Neural cell (in vitro differentiated cells): ENCODE measurements at regions not wholly inside any gene's neighbourhood (a gene's known extent, or its start where the extent isn't known, plus 50 kb on each side); places are given as distances from the start of the nearest gene placed in this dataset.

Experiments used
- H2AFZ ChIP-seq: fragments of 200-600, 300-800 bp; sonication (generic), shearing (Covaris generic); 2 replicates; pipeline ENCODE4 v1.6.0; 2014; ENCODE audit warnings: low read depth, mild to moderate bottlenecking, antibody characterized with exemption, low read length, moderate library complexity
- H3F3A ChIP-seq: fragments of 200-600 bp; shearing (Covaris generic); 2 replicates; pipeline ENCODE4 v1.6.1; 2016; ENCODE audit warnings: mild to moderate bottlenecking, moderate library complexity, mixed read lengths, antibody characterized with exemption, low read length; ENCODE audit not compliant: insufficient read depth, poor library complexity, severe bottlenecking
- H3K27ac ChIP-seq: fragments of 200-600, 300-800 bp; sonication (generic), shearing (Covaris generic); 2 replicates; pipeline ENCODE4 v1.5.1; 2014; ENCODE audit warnings: mild to moderate bottlenecking, low read length, moderate library complexity
- H3K27me3 ChIP-seq: fragments of 300-800, 200-600 bp; sonication (generic), shearing (Covaris generic); 2 replicates; pipeline ENCODE4 v1.6.0; 2014; ENCODE audit warnings: mild to moderate bottlenecking, low read depth, low read length, moderate library complexity; ENCODE audit not compliant: insufficient read depth
- H3K36me3 ChIP-seq: fragments of 300-800, 200-600 bp; sonication (generic), shearing (Covaris generic); 2 replicates; pipeline ENCODE4 v1.5.1; 2014; ENCODE audit warnings: mild to moderate bottlenecking, antibody characterized with exemption, low read length, moderate library complexity; ENCODE audit not compliant: insufficient read depth
- H3K4me2 ChIP-seq: fragments of 300-800, 200-600 bp; sonication (generic), shearing (Covaris generic); 2 replicates; pipeline ENCODE4 v1.6.0; 2014; ENCODE audit warnings: mild to moderate bottlenecking, low read length
- H3K4me3 ChIP-seq: fragments of 300-800, 200-600 bp; sonication (generic), shearing (Covaris generic); 2 replicates; pipeline ENCODE4 v1.5.1; 2014; ENCODE audit warnings: mild to moderate bottlenecking, low read length, moderate library complexity
- H3K79me2 ChIP-seq: fragments of 200-600 bp; shearing (Covaris generic); replicated peaks from 2 replicates; pipeline ENCODE4 v1.6.0; 2014; ENCODE audit warnings: mild to moderate bottlenecking, low read length, moderate library complexity; ENCODE audit not compliant: insufficient read depth
- H3K9ac ChIP-seq: fragments of 300-800, 200-600 bp; sonication (generic), shearing (Covaris generic); 2 replicates; pipeline ENCODE4 v1.6.1; 2016; ENCODE audit warnings: mild to moderate bottlenecking, low read length, mixed read lengths
- H3K9me2 ChIP-seq: fragments of 200-600 bp; shearing (Covaris generic); 2 replicates; pipeline ENCODE4 v1.6.1; 2016; ENCODE audit warnings: mild to moderate bottlenecking, low read length, mixed read lengths; ENCODE audit not compliant: insufficient read depth
- H3K9me3 ChIP-seq: fragments of 200-600, 300-800 bp; sonication (generic), shearing (Covaris generic); 2 replicates; pipeline ENCODE4 v1.6.1; 2016; ENCODE audit warnings: mild to moderate bottlenecking, mixed run types, low read length, moderate library complexity, mixed read lengths
- H4K20me1 ChIP-seq: fragments of 200-600 bp; shearing (Covaris generic); 2 replicates; pipeline ENCODE4 v1.6.1; 2016; ENCODE audit warnings: mild to moderate bottlenecking, mixed run types; ENCODE audit not compliant: insufficient read depth
- EP300 ChIP-seq: fragments of 450-650 bp; conservative IDR thresholded peaks from 2 replicates; pipeline ENCODE4 v1.6.1; 2014; ENCODE audit warnings: antibody characterized with exemption, mild to moderate bottlenecking, moderate library complexity; ENCODE audit not compliant: poor library complexity, severe bottlenecking
- EZH2 ChIP-seq: fragments of 200-600, 300-800 bp; shearing (Covaris generic), sonication (generic); IDR thresholded peaks from 2 replicates; pipeline ENCODE4 v1.6.1; 2014; ENCODE audit warnings: antibody characterized with exemption, low read length, borderline replicate concordance, mild to moderate bottlenecking; ENCODE audit not compliant: insufficient read depth, poor library complexity, severe bottlenecking
- MXI1 ChIP-seq: fragments of 450-650 bp; conservative IDR thresholded peaks from 2 replicates; pipeline ENCODE4 v1.6.1; 2014; ENCODE audit warnings: antibody characterized with exemption, mild to moderate bottlenecking; ENCODE audit not compliant: poor library complexity, severe bottlenecking
- POLR2AphosphoS5 ChIP-seq: IDR thresholded peaks from 2 replicates; pipeline ENCODE4 v1.6.1; 2012
- RAD21 ChIP-seq: fragments of 450-650 bp; conservative IDR thresholded peaks from 2 replicates; pipeline ENCODE4 v1.6.1; 2014; ENCODE audit warnings: antibody characterized with exemption, mild to moderate bottlenecking, moderate library complexity
- SMC3 ChIP-seq: fragments of 450-650 bp; conservative IDR thresholded peaks from 2 replicates; pipeline ENCODE4 v1.6.1; 2014; ENCODE audit warnings: antibody characterized with exemption, mild to moderate bottlenecking, moderate library complexity; ENCODE audit not compliant: poor library complexity
- TAF1 ChIP-seq: IDR thresholded peaks from 2 replicates; pipeline ENCODE4 v1.6.1; 2012; ENCODE audit warnings: low read depth
- TF ChIP-seq, protein P1 (sequence below): fragments of 450-650 bp; IDR thresholded peaks from 2 replicates; pipeline ENCODE4 v1.5.1; 2014; ENCODE audit warnings: antibody characterized with exemption, mild to moderate bottlenecking, moderate library complexity; ENCODE audit not compliant: poor library complexity, severe bottlenecking
- TF ChIP-seq, protein P2 (sequence below): IDR thresholded peaks from 2 replicates; pipeline ENCODE4 v1.6.1; 2012; ENCODE audit warnings: borderline replicate concordance

DNA sequence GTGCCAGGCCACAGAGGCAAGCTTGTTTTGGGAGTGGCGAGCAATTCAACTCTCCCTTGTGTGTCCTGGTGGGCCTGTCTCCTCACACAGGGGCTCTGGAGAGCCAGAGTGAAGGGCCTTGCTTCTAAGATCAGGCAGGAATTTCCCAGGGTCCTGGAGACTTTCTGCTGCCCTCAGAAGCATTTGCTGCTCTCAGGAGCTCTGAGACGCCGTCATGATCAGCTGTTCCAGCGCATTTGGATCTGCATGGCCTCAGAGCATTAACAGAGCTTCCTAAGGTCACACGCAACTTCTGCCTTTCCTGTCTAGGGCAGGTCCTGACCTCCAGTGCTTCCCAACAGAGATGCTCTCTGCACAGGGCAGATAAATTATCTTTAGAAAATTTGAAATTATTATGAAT, 52.2 kb upstream of the C10orf90 start:
- no peaks in the 10 kb centered on the region for H3K79me2 ChIP-seq
- H3K4me2 ChIP-seq: no peak overlapping the region
- H2AFZ ChIP-seq: no peak overlapping the region
- no peaks in the 10 kb centered on the region for H3K27me3 ChIP-seq
- H3K9me2 ChIP-seq: no peaks in the 10 kb centered on the region
- no peak overlapping the region for H3K9ac ChIP-seq
- no peak overlapping the region for H3K4me3 ChIP-seq
- H3K9me3 ChIP-seq: no peaks in the 10 kb centered on the region
- H3F3A ChIP-seq: no peaks in the 10 kb centered on the region
- no peak for TF ChIP-seq RAD21
- TF ChIP-seq POLR2AphosphoS5: no peak
- no peak for TF ChIP-seq EP300
- TF ChIP-seq, protein P1, sequence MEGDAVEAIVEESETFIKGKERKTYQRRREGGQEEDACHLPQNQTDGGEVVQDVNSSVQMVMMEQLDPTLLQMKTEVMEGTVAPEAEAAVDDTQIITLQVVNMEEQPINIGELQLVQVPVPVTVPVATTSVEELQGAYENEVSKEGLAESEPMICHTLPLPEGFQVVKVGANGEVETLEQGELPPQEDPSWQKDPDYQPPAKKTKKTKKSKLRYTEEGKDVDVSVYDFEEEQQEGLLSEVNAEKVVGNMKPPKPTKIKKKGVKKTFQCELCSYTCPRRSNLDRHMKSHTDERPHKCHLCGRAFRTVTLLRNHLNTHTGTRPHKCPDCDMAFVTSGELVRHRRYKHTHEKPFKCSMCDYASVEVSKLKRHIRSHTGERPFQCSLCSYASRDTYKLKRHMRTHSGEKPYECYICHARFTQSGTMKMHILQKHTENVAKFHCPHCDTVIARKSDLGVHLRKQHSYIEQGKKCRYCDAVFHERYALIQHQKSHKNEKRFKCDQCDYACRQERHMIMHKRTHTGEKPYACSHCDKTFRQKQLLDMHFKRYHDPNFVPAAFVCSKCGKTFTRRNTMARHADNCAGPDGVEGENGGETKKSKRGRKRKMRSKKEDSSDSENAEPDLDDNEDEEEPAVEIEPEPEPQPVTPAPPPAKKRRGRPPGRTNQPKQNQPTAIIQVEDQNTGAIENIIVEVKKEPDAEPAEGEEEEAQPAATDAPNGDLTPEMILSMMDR: no peak
- TF ChIP-seq SMC3: no peak
- TF ChIP-seq MXI1: no peak
- H4K20me1 ChIP-seq: no peaks in the 10 kb centered on the region
- no peaks in the 10 kb centered on the region for H3K36me3 ChIP-seq
- no peak overlapping the region for H3K27ac ChIP-seq

DNA sequence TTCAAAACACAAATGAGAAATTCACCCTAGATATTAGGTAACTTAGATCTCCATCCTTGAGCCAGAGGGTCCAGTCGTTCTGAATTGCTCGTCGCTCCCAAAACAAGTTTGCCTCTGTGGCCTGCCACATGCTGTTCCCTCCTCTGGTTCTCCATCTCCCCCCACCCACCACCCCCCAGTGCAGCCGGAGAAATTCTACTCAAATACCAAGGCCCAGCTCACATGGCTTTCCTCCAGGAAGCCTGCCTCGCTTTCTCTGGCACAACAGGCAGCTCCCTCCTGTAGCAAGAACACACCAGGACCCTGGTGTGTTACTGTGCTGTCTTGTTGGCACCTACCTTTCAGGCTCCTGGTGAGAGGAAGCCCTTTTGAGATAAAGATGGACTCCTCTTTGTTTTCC, 52.7 kb upstream of the C10orf90 start:
- H3K9me2 ChIP-seq: no peaks in the 10 kb centered on the region
- H3K36me3 ChIP-seq: no peaks in the 10 kb centered on the region
- H3K4me2 ChIP-seq: no peak overlapping the region
- no peaks in the 10 kb centered on the region for H3K27me3 ChIP-seq
- no peaks in the 10 kb centered on the region for H3F3A ChIP-seq
- no peak overlapping the region for H3K27ac ChIP-seq
- no peaks in the 10 kb centered on the region for H3K79me2 ChIP-seq
- peaks cover 2% of the 10 kb centered on the region for H3K9me3 ChIP-seq
- TF ChIP-seq POLR2AphosphoS5 (no peak), EZH2 (no peak), TAF1 (no peak), SMC3 (no peak), EP300 (no peak), MXI1 (no peak), RAD21 (no peak)
- TF ChIP-seq, protein P1: no peak
- TF ChIP-seq, protein P2, sequence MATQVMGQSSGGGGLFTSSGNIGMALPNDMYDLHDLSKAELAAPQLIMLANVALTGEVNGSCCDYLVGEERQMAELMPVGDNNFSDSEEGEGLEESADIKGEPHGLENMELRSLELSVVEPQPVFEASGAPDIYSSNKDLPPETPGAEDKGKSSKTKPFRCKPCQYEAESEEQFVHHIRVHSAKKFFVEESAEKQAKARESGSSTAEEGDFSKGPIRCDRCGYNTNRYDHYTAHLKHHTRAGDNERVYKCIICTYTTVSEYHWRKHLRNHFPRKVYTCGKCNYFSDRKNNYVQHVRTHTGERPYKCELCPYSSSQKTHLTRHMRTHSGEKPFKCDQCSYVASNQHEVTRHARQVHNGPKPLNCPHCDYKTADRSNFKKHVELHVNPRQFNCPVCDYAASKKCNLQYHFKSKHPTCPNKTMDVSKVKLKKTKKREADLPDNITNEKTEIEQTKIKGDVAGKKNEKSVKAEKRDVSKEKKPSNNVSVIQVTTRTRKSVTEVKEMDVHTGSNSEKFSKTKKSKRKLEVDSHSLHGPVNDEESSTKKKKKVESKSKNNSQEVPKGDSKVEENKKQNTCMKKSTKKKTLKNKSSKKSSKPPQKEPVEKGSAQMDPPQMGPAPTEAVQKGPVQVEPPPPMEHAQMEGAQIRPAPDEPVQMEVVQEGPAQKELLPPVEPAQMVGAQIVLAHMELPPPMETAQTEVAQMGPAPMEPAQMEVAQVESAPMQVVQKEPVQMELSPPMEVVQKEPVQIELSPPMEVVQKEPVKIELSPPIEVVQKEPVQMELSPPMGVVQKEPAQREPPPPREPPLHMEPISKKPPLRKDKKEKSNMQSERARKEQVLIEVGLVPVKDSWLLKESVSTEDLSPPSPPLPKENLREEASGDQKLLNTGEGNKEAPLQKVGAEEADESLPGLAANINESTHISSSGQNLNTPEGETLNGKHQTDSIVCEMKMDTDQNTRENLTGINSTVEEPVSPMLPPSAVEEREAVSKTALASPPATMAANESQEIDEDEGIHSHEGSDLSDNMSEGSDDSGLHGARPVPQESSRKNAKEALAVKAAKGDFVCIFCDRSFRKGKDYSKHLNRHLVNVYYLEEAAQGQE: no peak
- no peaks in the 10 kb centered on the region for H4K20me1 ChIP-seq
- H3K9ac ChIP-seq: no peak overlapping the region
- H3K4me3 ChIP-seq: no peak overlapping the region
- no peak overlapping the region for H2AFZ ChIP-seq
